ENCODE measurements at regions not wholly inside any gene's neighbourhood (a gene's known extent, or its start where the extent isn't known, plus 50 kb on each side); places are given as distances from the start of the nearest gene placed in this dataset.
A peak's percentile ranks its signal among the peaks of the same experiment; 100 is the strongest.

DNA sequence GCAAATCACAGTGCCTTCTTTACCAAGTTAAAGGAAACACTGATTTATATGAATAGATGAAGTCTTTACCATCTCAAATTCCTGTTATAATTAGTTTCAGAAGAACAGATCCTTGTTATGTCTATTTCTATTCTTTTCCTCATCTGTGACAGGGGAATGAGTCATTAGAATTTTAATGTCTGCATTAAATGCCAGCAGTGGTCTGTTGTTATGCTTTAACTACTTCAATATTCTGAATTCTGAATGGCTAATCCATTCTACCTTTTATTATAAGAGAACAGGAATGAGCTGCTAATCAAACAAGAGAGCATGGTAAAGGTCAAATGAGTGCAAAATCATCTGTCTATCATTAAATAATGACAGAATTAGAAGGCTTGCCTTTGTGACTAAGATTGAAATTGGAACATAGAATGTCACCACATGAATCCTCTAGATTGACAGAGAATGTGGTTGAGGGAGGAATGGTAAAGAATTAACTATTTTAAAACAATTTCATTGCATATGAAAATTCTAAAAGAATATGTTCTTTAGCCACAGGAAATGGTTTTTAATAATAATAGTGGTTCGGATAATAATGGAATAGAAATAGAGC, 935.5 kb downstream of the ADGRL3 start:
- TF ChIP-seq, protein P1, sequence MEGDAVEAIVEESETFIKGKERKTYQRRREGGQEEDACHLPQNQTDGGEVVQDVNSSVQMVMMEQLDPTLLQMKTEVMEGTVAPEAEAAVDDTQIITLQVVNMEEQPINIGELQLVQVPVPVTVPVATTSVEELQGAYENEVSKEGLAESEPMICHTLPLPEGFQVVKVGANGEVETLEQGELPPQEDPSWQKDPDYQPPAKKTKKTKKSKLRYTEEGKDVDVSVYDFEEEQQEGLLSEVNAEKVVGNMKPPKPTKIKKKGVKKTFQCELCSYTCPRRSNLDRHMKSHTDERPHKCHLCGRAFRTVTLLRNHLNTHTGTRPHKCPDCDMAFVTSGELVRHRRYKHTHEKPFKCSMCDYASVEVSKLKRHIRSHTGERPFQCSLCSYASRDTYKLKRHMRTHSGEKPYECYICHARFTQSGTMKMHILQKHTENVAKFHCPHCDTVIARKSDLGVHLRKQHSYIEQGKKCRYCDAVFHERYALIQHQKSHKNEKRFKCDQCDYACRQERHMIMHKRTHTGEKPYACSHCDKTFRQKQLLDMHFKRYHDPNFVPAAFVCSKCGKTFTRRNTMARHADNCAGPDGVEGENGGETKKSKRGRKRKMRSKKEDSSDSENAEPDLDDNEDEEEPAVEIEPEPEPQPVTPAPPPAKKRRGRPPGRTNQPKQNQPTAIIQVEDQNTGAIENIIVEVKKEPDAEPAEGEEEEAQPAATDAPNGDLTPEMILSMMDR (conservative IDR thresholded peaks at IDR 0.05), result no peak
- DNase-seq, result no peak

More for the DNA sequence above, 935.5 kb downstream of the ADGRL3 start:
- Histone ChIP-seq H3K4me1 (ENCODE audit: insufficient read depth, low read length) (no peaks in the 10 kb centered on the region; the same call in 1 of the 2 replicates), H3K27ac (ENCODE audit: insufficient read length, low read depth, low read length) (no peak overlapping the region), H2AFZ (ENCODE audit: low read length) (no peak overlapping the region), H3K23ac (ENCODE audit: insufficient read length, low read depth, low read length) (no peak overlapping the region), H4K8ac (replicated peaks; ENCODE audit: insufficient read length, low read depth, low read length) (no peak overlapping the region), H2BK120ac (ENCODE audit: low read depth, low read length, poor library complexity, severe bottlenecking) (no peak overlapping the region), H3K79me1 (ENCODE audit: insufficient read depth, low read depth, low read length, poor library complexity, severe bottlenecking) (no peaks in the 10 kb centered on the region), H2BK5ac (ENCODE audit: insufficient read length, low read length) (no peak overlapping the region), H3K18ac (ENCODE audit: insufficient read length, low read depth, low read length) (no peak overlapping the region), H3K23me2 (ENCODE audit: insufficient read length, low read depth, low read length, poor library complexity, severe bottlenecking) (no peaks in the 10 kb centered on the region), H3K9me3 (ENCODE audit: control insufficient read depth, low read depth, low read length) (no peaks in the 10 kb centered on the region), H2AK5ac (ENCODE audit: insufficient read length, low read length) (no peak overlapping the region), H3K27me3 (ENCODE audit: insufficient read depth, low read length) (no peaks in the 10 kb centered on the region), H3T11ph (ENCODE audit: low read length) (no peak overlapping the region), H3K4me2 (ENCODE audit: insufficient read depth, insufficient read length, low read length) (no peak overlapping the region), H4K20me1 (ENCODE audit: control insufficient read depth, insufficient read depth, insufficient read length) (no peaks in the 10 kb centered on the region), H2BK15ac (ENCODE audit: low read depth, low read length) (no peak overlapping the region), H4K91ac (ENCODE audit: insufficient read length, low read depth, low read length) (no peak overlapping the region), H3K56ac (ENCODE audit: insufficient read length, low read depth, low read length) (no peak overlapping the region), H2BK12ac (ENCODE audit: insufficient read length, low read depth, low read length) (no peak overlapping the region), H3K79me2 (ENCODE audit: insufficient read depth, low read length) (no peaks in the 10 kb centered on the region), H4K5ac (ENCODE audit: insufficient read length, low read depth, low read length) (no peak overlapping the region), H3K9ac (ENCODE audit: extremely low read depth, insufficient read length, low read length) (no peak overlapping the region), H3K4ac (ENCODE audit: low read depth, low read length) (no peak overlapping the region), H3K14ac (ENCODE audit: insufficient read depth, low read length) (no peak overlapping the region), H2BK20ac (ENCODE audit: low read depth, low read length, poor library complexity, severe bottlenecking) (no peak overlapping the region)
- Mint-ChIP-seq H3K27me3 (ENCODE audit: low read depth) (no peaks in the 10 kb centered on the region), H3K9me3 (peaks cover 3 to 15% of the 10 kb centered on the region in 2 experiments; a peak in 4 of 5 replicates), H3K4me3 (no peak overlapping the region; a peak in 1 of 5 replicates), H3K36me3 (ENCODE audit: insufficient read depth in 1 of 3, low read depth in 3 of 3) (peaks cover 0 to 12% (median 9%) of the 10 kb centered on the region in 3 experiments; a peak in 5 of 7 replicates), H3K27ac (peak overlapping the region; percentile 6 to 88 (median 73); a peak in 5 of 7 replicates), H3K4me1 (peaks cover 34 to 35% of the 10 kb centered on the region in 2 experiments)
- 100% methylated on average over 1 of the region's 1 CpG for WGBS (ENCODE audit: extremely low coverage, insufficient read length, low lambda C conversion rate)

All from H9 (cell line).